VCaP (cell line): ENCODE measurements at regions not wholly inside any gene's neighbourhood (a gene's known extent, or its start where the extent isn't known, plus 50 kb on each side); places are given as distances from the start of the nearest gene placed in this dataset.
A peak's percentile ranks its signal among the peaks of the same experiment; 100 is the strongest.

ENCODE experiments used
- H3K27ac ChIP-seq: fragments of 450-650 bp; 2 replicates; pipeline ENCODE4 v1.5.1; 2017
- TF ChIP-seq, protein P1 (sequence below): fragments of 450-650 bp; conservative IDR thresholded peaks from 2 replicates; pipeline ENCODE4 v1.5.1; 2017; ENCODE audit warnings: mild to moderate bottlenecking, moderate library complexity

DNA sequence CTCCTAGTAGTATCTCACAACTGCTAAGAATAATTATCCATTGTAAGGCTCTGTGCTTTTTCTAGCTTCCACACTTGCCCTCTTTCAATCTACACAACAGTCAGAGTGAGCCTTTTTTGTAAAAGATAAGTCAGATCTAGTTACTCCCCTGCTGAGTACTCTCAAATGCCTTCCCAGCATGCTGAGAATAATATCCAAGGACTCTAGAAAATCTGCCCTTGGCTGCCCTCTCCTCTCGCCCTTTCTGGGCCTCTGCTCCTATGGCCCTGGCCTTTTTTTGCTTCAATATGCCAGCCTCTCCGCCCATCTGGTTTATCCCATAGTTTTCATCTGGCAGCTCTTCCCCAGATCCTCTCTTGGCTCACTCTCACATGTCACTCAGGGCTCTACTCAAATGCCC is 455.9 kb upstream of the UBE2E3 start:
- TF ChIP-seq, protein P1, sequence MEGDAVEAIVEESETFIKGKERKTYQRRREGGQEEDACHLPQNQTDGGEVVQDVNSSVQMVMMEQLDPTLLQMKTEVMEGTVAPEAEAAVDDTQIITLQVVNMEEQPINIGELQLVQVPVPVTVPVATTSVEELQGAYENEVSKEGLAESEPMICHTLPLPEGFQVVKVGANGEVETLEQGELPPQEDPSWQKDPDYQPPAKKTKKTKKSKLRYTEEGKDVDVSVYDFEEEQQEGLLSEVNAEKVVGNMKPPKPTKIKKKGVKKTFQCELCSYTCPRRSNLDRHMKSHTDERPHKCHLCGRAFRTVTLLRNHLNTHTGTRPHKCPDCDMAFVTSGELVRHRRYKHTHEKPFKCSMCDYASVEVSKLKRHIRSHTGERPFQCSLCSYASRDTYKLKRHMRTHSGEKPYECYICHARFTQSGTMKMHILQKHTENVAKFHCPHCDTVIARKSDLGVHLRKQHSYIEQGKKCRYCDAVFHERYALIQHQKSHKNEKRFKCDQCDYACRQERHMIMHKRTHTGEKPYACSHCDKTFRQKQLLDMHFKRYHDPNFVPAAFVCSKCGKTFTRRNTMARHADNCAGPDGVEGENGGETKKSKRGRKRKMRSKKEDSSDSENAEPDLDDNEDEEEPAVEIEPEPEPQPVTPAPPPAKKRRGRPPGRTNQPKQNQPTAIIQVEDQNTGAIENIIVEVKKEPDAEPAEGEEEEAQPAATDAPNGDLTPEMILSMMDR = no peak
- H3K27ac ChIP-seq = no peak overlapping the region

DNA sequence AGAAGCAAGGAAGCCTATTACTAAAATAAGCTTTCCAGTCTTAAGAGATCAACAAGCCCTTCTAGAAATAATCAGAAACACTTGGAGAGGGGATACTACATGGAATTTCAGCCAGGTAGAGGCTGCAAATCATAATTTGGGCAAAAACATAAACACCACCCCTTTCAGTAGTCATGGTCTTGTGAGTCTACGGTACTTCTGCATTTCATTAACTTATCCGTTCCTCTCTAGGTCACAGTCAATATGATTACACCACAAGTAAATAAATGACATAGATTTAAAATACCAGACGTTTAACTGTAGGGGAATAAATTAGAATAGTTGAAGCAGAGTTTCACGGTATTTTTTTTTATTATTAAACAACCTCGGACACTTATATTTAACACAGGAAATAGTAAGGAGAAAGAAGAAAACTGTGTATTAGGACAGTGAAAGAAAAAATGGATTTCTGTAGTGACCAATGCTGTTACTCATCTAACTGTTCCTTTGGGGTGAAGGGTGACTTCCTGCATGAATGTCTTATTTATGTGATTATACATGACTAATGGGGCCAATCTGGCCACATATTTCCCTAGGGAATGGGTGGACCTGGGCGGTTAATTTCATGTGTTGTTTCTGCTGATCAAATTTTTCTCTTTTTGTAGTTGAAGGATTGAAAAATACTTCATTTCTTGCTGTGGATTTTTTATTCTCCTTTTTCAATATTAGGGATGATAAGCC is 456.6 kb upstream of the UBE2E3 start:
- H3K27ac ChIP-seq = no peak overlapping the region
- TF ChIP-seq, protein P1 = no peak

DNA sequence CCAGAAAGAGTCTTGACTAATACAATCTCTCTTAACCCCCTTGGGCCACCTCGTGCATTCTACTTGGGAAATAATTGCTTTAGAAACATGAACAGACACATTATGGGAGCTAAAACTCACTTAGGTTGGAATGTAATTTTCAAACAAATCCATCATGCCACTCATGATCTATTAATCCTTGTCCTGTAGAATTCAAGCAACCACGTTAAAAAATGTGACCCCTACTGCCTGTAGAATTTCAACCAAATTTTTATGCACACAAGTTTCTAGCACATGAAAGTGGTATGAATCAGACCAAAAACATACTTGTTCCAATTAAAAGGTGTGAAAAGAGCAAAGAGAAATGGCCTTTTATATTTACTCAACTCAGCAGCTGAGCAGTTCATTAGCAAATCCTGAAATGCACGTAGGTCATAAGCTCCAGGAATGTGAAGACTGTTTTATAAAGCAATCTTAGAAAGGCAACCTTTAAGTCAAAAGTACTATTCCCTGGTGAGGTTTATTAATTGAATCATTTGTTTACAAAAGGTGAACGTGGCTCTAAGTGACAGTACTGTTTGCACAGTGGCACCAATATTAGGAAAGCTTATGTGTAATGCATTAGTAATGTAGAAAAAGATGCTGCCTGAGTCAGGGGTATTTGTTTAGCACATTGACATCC is 459.4 kb upstream of the UBE2E3 start:
- TF ChIP-seq, protein P1 = no peak
- H3K27ac ChIP-seq = no peak overlapping the region

DNA sequence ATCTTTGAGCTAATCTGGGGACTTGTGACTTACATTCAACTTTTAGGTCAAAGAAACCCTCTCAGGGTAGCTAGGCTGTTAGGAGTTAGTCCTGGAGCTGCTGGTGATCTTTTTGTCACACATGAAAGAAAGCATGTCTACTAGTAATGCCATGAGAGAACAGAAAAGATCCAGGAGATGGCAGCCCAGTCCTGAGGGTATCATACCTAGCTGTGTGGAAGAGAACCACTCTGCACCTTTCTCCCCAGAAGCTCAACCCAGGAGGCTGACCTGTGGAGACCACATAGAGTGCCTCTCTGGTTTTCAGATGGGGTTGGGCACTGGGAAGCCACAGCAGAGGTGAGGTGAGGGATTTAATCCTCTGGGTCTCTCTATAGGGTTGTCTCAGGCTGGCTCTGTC is 460.2 kb upstream of the UBE2E3 start:
- H3K27ac ChIP-seq = no peak overlapping the region
- TF ChIP-seq, protein P1 = peak; percentile 42; the same call in 1 of the 2 replicates

GRCh38 chr2:180519276-180519675 is 461.1 kb upstream of the UBE2E3 start:
- TF ChIP-seq, protein P1 = no peak
- no peak overlapping the region for H3K27ac ChIP-seq

GRCh38 chr2:180516232-180516631 is 464.2 kb upstream of the UBE2E3 start:
- no peak overlapping the region for H3K27ac ChIP-seq
- TF ChIP-seq, protein P1 = no peak

DNA sequence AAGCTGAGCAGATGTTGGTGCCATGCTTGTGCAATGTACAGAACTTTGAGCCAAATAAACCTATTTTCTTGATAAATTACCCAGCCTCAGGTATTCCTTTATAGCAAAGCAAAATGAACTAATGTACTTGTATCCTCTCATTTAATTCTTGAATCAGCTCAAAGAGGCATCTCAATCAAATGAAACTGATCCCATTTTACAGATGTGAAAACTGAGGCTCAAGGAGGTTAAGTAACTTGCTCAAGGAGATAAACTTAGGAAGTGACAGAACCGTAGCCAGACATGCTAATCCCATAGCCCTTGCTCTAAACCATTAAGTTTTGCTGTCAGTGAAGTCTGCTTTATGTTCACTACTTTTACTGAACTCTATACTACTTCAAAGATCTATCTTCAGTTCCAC is 467.0 kb upstream of the UBE2E3 start:
- H3K27ac ChIP-seq = no peak overlapping the region
- TF ChIP-seq, protein P1 = no peak
